DOHH2 (cell line): ENCODE measurements at regions not wholly inside any gene's neighbourhood (a gene's known extent, or its start where the extent isn't known, plus 50 kb on each side); places are given as distances from the start of the nearest gene placed in this dataset.

Experiments
- H3F3A ChIP-seq: fragments of 200-600 bp; sonication (generic), shearing (Covaris generic); 2 replicates; pipeline ENCODE4 v1.6.0; 2016; ENCODE audit warnings: antibody characterized with exemption, mild to moderate bottlenecking; ENCODE audit not compliant: control insufficient read depth, insufficient read depth
- H3K27ac ChIP-seq: fragments of 200-600 bp; sonication (generic); 2 replicates; pipeline ENCODE4 v1.5.1; 2014; ENCODE audit warnings: low read depth, mild to moderate bottlenecking, low read length, moderate library complexity
- H3K27me3 ChIP-seq: fragments of 200-600 bp; sonication (generic); 2 replicates; pipeline ENCODE4 v1.6.1; 2014; ENCODE audit warnings: mild to moderate bottlenecking, low read length, mixed read lengths; ENCODE audit not compliant: control insufficient read depth
- H3K36me3 ChIP-seq: fragments of 200-600 bp; sonication (generic); 2 replicates; pipeline ENCODE4 v1.6.1; 2014; ENCODE audit warnings: mild to moderate bottlenecking, low read length, moderate library complexity, mixed read lengths; ENCODE audit not compliant: control insufficient read depth
- H3K4me1 ChIP-seq: fragments of 200-600 bp; sonication (generic); 2 replicates; pipeline ENCODE4 v1.6.1; 2014; ENCODE audit warnings: mild to moderate bottlenecking, low read length, mixed read lengths; ENCODE audit not compliant: control insufficient read depth
- H3K4me2 ChIP-seq: fragments of 200-600 bp; sonication (generic); 2 replicates; pipeline ENCODE4 v1.6.0; 2014; ENCODE audit warnings: mild to moderate bottlenecking, low read length, moderate library complexity
- H3K4me3 ChIP-seq: fragments of 200-600 bp; sonication (generic); 2 replicates; pipeline ENCODE4 v1.5.1; 2014; ENCODE audit warnings: mild to moderate bottlenecking, low read length, mixed read lengths
- H3K79me2 ChIP-seq: fragments of 200-600 bp; sonication (generic); 2 replicates; pipeline ENCODE4 v1.6.1; 2014; ENCODE audit warnings: mild to moderate bottlenecking, low read length, mixed read lengths; ENCODE audit not compliant: control insufficient read depth
- H3K9me2 ChIP-seq: fragments of 200-600 bp; sonication (generic); replicated peaks from 2 replicates; pipeline ENCODE4 v1.6.1; 2014; ENCODE audit warnings: mild to moderate bottlenecking, low read length, mixed read lengths; ENCODE audit not compliant: control insufficient read depth
- H3K9me3 ChIP-seq: fragments of 200-600 bp; sonication (generic); 2 replicates; pipeline ENCODE4 v1.6.1; 2014; ENCODE audit warnings: antibody characterized with exemption, low read length, mixed read lengths; ENCODE audit not compliant: control insufficient read depth, insufficient read depth
- H4K20me1 ChIP-seq: fragments of 200-600 bp; sonication (generic); 2 replicates; pipeline ENCODE4 v1.6.0; 2014; ENCODE audit warnings: low read depth, mild to moderate bottlenecking, antibody characterized with exemption, low read length, moderate library complexity; ENCODE audit not compliant: control insufficient read depth, insufficient read depth
- CTCF ChIP-seq: fragments of 200-600 bp; sonication (generic); IDR thresholded peaks from one replicate; pipeline ENCODE4 v1.5.1; 2014; ENCODE audit warnings: antibody characterized with exemption, mild to moderate bottlenecking, low read depth, low read length; ENCODE audit not compliant: poor library complexity, severe bottlenecking
- EZH2phosphoT487 ChIP-seq: fragments of 200-600 bp; sonication (generic); IDR thresholded peaks from 2 replicates; pipeline ENCODE4 v1.6.1; 2017; ENCODE audit warnings: borderline replicate concordance, mild to moderate bottlenecking, antibody characterized with exemption, low read length, moderate library complexity, mixed read lengths

GRCh38 chr6:147817042-147817689 lies 308.7 kb downstream of the SAMD5 start:
- no peak overlapping the region for H3K4me2 ChIP-seq
- TF ChIP-seq CTCF (no peak), EZH2phosphoT487 (no peak)
- no peaks in the 10 kb centered on the region for H3K79me2 ChIP-seq
- H3K9me2 ChIP-seq: no peaks in the 10 kb centered on the region
- H3K27me3 ChIP-seq: no peaks in the 10 kb centered on the region
- no peaks in the 10 kb centered on the region for H3K9me3 ChIP-seq
- H3K36me3 ChIP-seq: no peaks in the 10 kb centered on the region
- no peak overlapping the region for H3K27ac ChIP-seq
- no peaks in the 10 kb centered on the region for H4K20me1 ChIP-seq
- no peaks in the 10 kb centered on the region for H3F3A ChIP-seq
- H3K4me3 ChIP-seq: no peak overlapping the region
- no peaks in the 10 kb centered on the region for H3K4me1 ChIP-seq

- H3K9me2 ChIP-seq: no peaks in the 10 kb centered on the region
- no peaks in the 10 kb centered on the region for H3F3A ChIP-seq
- no peak overlapping the region for H3K4me2 ChIP-seq
- H3K36me3 ChIP-seq: no peaks in the 10 kb centered on the region
- TF ChIP-seq CTCF: no peak
- TF ChIP-seq EZH2phosphoT487: no peak
- H3K9me3 ChIP-seq: no peaks in the 10 kb centered on the region
- H3K27ac ChIP-seq: no peak overlapping the region
- H3K79me2 ChIP-seq: no peaks in the 10 kb centered on the region
- no peaks in the 10 kb centered on the region for H3K4me1 ChIP-seq
- H3K4me3 ChIP-seq: no peak overlapping the region
- H3K27me3 ChIP-seq: no peaks in the 10 kb centered on the region
- H4K20me1 ChIP-seq: no peaks in the 10 kb centered on the region
These were observed 312.0 kb downstream of the SAMD5 start for GRCh38 chr6:147820520-147820919.

DNA sequence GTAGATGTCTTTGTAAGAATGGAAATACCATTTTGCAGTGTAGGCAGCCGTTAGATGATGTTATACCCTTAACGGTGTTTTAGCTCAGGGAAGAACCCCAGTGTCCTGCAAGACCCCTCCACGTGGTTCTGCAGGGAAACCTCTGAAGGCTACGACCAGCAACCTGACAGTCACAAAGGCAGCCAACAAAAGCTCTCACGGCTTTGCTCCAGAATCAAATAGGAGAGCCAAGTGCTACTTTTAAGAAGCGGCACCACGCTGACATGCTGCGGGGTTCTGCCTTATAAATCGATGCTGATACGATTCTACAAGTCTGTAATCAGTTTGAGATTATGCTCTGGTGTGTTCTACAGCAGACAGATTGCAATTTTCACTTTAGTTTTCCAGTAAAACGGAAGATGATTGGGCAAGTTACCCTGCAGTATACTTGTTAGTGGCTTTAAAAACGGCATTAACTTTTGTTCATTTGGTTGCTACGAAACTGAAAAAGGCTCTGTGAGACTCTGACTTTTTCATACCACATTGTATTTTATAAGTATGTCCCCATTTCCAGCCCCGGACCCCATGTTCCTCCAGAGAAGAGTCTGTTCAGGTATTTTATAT lies 312.9 kb downstream of the SAMD5 start:
- no peaks in the 10 kb centered on the region for H3K4me1 ChIP-seq
- H3K36me3 ChIP-seq: no peaks in the 10 kb centered on the region
- no peak overlapping the region for H3K4me3 ChIP-seq
- no peak overlapping the region for H3K4me2 ChIP-seq
- no peaks in the 10 kb centered on the region for H3K27me3 ChIP-seq
- H3K9me3 ChIP-seq: no peaks in the 10 kb centered on the region
- H3F3A ChIP-seq: no peaks in the 10 kb centered on the region
- no peak for TF ChIP-seq EZH2phosphoT487
- no peak for TF ChIP-seq CTCF
- H3K79me2 ChIP-seq: no peaks in the 10 kb centered on the region
- H3K9me2 ChIP-seq: no peaks in the 10 kb centered on the region
- no peaks in the 10 kb centered on the region for H4K20me1 ChIP-seq
- no peak overlapping the region for H3K27ac ChIP-seq
